GM12878 (cell line): ENCODE measurements at regions not wholly inside any gene's neighbourhood (a gene's known extent, or its start where the extent isn't known, plus 50 kb on each side); places are given as distances from the start of the nearest gene placed in this dataset.

ENCODE experiments used
- ATAC-seq: fragments of 200-7000 bp; cut with Tn5 transposase; 3 replicates; pipeline ENCODE4 v1.9.1; 2020; ENCODE audit warnings: mild to moderate bottlenecking, moderate library complexity
- BruUV-seq: library from RNA; stranded (reverse); fragments of 400-500 nt; replicated peaks from 2 replicates; lab custom pipeline; 2021; lab: Mats Ljungman, UMichigan
- CTCF ChIA-PET: fragments of 300-600 bp; sonication (Branson Sonifier 250); formaldehyde crosslinking; extraction: SDS; loops from one replicate; lab custom pipeline; 2021; ENCODE audit warnings: inconsistent platforms; lab: Yijun Ruan, JAX
- POLR2A ChIA-PET: fragments of 350-600 bp; formaldehyde crosslinking; extraction: SDS; loops from one replicate; lab custom pipeline; 2021; ENCODE audit warnings: inconsistent platforms; lab: Charles Lee
- RAD21 ChIA-PET: fragments of 300-600 bp; sonication (Branson Sonifier 250); formaldehyde crosslinking; loops from one replicate; lab custom pipeline; 2023; ENCODE audit warnings: antibody characterized with exemption; ENCODE audit not compliant: unreplicated experiment; lab: Charles Lee
- SMC1A ChIA-PET: fragments of 300-600 bp; sonication (Branson Sonifier 250); formaldehyde crosslinking; loops from one replicate; lab custom pipeline; 2023; ENCODE audit not compliant: unreplicated experiment, uncharacterized antibody; lab: Charles Lee
- DNase-seq: peaks from one replicate; pipeline ENCODE4 v3.0.0-alpha.2; 2011; ENCODE audit warnings: low read depth, low spot score
- FAIRE-seq: peaks from 3 replicates; lab custom pipeline; 2011; peaks lifted over from hg19 to GRCh38; lab: Jason Lieb, UNC
- H2AFZ ChIP-seq: 2 replicates; pipeline ENCODE4 v1.6.0; 2011; ENCODE audit warnings: low read depth, low read length, control low read depth; ENCODE audit not compliant: control insufficient read depth
- H3K27ac ChIP-seq: 2 replicates; pipeline ENCODE4 v1.5.1; 2011; ENCODE audit warnings: control low read depth; ENCODE audit not compliant: control insufficient read depth, insufficient read depth
- H3K27me3 ChIP-seq, 2 experiments: replicated peaks in 1 of 2; 2 replicates each; pipeline versions ENCODE4 v1.6.0 to v1.6.1; 2011; ENCODE audit warnings: low read length in 1 of 2; ENCODE audit not compliant: control insufficient read depth in 2 of 2, insufficient read depth in 2 of 2
- H3K36me3 ChIP-seq, 2 experiments: 2 replicates each; pipeline ENCODE4 v1.5.1; 2011; ENCODE audit warnings: low read length in 1 of 2; ENCODE audit not compliant: control insufficient read depth in 2 of 2, insufficient read depth in 2 of 2
- H3K4me1 ChIP-seq: 2 replicates; pipeline ENCODE4 v1.6.1; 2011; ENCODE audit warnings: mild to moderate bottlenecking, low read length, moderate library complexity, mixed read lengths; ENCODE audit not compliant: control insufficient read depth, insufficient read depth
- H3K4me2 ChIP-seq: 2 replicates; pipeline ENCODE4 v1.6.0; 2011; ENCODE audit warnings: control low read depth; ENCODE audit not compliant: control insufficient read depth, insufficient read depth
- H3K4me3 ChIP-seq: fragments of 200-600 bp; sonication (generic); 2 replicates; pipeline ENCODE4 v1.5.1; 2016
- H3K79me2 ChIP-seq: 2 replicates; pipeline ENCODE4 v1.6.0; 2011; ENCODE audit warnings: low read length; ENCODE audit not compliant: control insufficient read depth, insufficient read depth
- H3K9ac ChIP-seq: 2 replicates; pipeline ENCODE4 v1.8.0; 2011; ENCODE audit warnings: low read length, control low read depth, mixed read lengths; ENCODE audit not compliant: control insufficient read depth, insufficient read depth
- H3K9me3 ChIP-seq: replicated peaks from 3 replicates; pipeline ENCODE4 v1.5.1; 2011; ENCODE audit warnings: mild to moderate bottlenecking, low read length; ENCODE audit not compliant: control insufficient read depth, insufficient read depth
- H4K20me1 ChIP-seq: 2 replicates; pipeline ENCODE4 v1.6.0; 2011; ENCODE audit not compliant: control insufficient read depth, insufficient read depth
- BRCA1 ChIP-seq: IDR thresholded peaks from 2 replicates; pipeline ENCODE4 v1.6.1; 2011; ENCODE audit warnings: low read depth, low read length, improper control_type of control experiment
- CBFB ChIP-seq: IDR thresholded peaks from 2 replicates; pipeline ENCODE4 v1.6.1; 2016; ENCODE audit warnings: antibody characterized with exemption, low read depth
- E2F8 ChIP-seq: fragments of 450-650 bp; IDR thresholded peaks from 2 replicates; pipeline ENCODE4 v1.6.1; 2018; ENCODE audit warnings: mild to moderate bottlenecking, low read depth, moderate library complexity; ENCODE audit not compliant: partially characterized antibody
- FOS ChIP-seq: IDR thresholded peaks from 3 replicates; pipeline ENCODE4 v1.6.1; 2011; ENCODE audit warnings: borderline replicate concordance; ENCODE audit not compliant: insufficient read length; ENCODE audit errors: extremely low read depth
- HDAC2 ChIP-seq: fragments of 200-600 bp; sonication (generic); IDR thresholded peaks from 2 replicates; pipeline ENCODE4 v1.6.1; 2017
- IRF3 ChIP-seq: fragments of 450-650 bp; IDR thresholded peaks from 2 replicates; pipeline ENCODE4 v1.6.1; 2014; ENCODE audit warnings: mild to moderate bottlenecking
- POLR2A ChIP-seq: IDR thresholded peaks from 2 replicates; pipeline ENCODE4 v1.6.1; 2011; ENCODE audit warnings: low read depth, mild to moderate bottlenecking, low read length
- POLR2AphosphoS2 ChIP-seq: IDR thresholded peaks from 2 replicates; pipeline ENCODE4 v1.6.1; 2011; ENCODE audit warnings: low read depth, mild to moderate bottlenecking, low read length, improper control_type of control experiment, moderate library complexity
- POLR2AphosphoS5 ChIP-seq: IDR thresholded peaks from 2 replicates; pipeline ENCODE4 v1.6.1; 2011; ENCODE audit warnings: mild to moderate bottlenecking, low read length, inconsistent platforms
- RCOR1 ChIP-seq: conservative IDR thresholded peaks from 2 replicates; pipeline ENCODE4 v1.6.1; 2012; ENCODE audit warnings: low read depth, low read length, improper control_type of control experiment
- SMAD1 ChIP-seq: fragments of 450-650 bp; IDR thresholded peaks from 2 replicates; pipeline ENCODE4 v1.6.1; 2018; ENCODE audit warnings: mild to moderate bottlenecking, low read depth; ENCODE audit not compliant: partially characterized antibody
- SMAD5 ChIP-seq: IDR thresholded peaks from 2 replicates; pipeline ENCODE4 v1.6.1; 2016; ENCODE audit warnings: antibody characterized with exemption, low read depth
- STAT1 ChIP-seq: fragments of 450-650 bp; conservative IDR thresholded peaks from 2 replicates; pipeline ENCODE4 v1.6.1; 2014; ENCODE audit warnings: antibody characterized with exemption, mild to moderate bottlenecking
- TAF1 ChIP-seq: IDR thresholded peaks from 2 replicates; pipeline ENCODE4 v1.6.1; 2011; ENCODE audit warnings: mild to moderate bottlenecking, low read depth, low read length, borderline replicate concordance
- TCF7 ChIP-seq: IDR thresholded peaks from 2 replicates; pipeline ENCODE4 v1.6.1; 2014; ENCODE audit warnings: antibody characterized with exemption, borderline replicate concordance
- ZBED1 ChIP-seq: IDR thresholded peaks from 2 replicates; pipeline ENCODE4 v1.6.1; 2016; ENCODE audit warnings: borderline replicate concordance
- ZNF24 ChIP-seq: fragments of 450-650 bp; IDR thresholded peaks from 2 replicates; pipeline ENCODE4 v1.6.1; 2017; ENCODE audit warnings: antibody characterized with exemption, mild to moderate bottlenecking
- WGBS: methylation state at CpG from one replicate; pipeline ENCODE4 v1.1.6; 2016; ENCODE audit warnings: low lambda C conversion rate; ENCODE audit not compliant: insufficient replicate concordance, insufficient coverage; ENCODE audit errors: missing lambda C conversion rate; 5-methylcytosine and 5-hydroxymethylcytosine counted together
- in situ Hi-C: fragments of 300-500 bp; cut with MboI; formaldehyde crosslinking; loops from 9 replicates; pipeline ENCODE4 v1.14.3; 2018; ENCODE audit warnings: mixed read lengths
- intact Hi-C: fragments of 100-400 bp; cut with micrococcal nuclease; formaldehyde crosslinking; loops from one replicate; pipeline ENCODE4 v1.14.2; 2022; ENCODE audit not compliant: unreplicated experiment
- TF ChIP-seq, protein P1 (sequence below): IDR thresholded peaks from 2 replicates; pipeline ENCODE4 v1.6.1; 2012; ENCODE audit warnings: low read length, inconsistent platforms

GRCh38 chr14:57018065-57018464 lies 207.8 kb upstream of the OTX2 start:
- H3K9me3 ChIP-seq, result no peaks in the 10 kb centered on the region
- no peak overlapping the region for H3K9ac ChIP-seq
- ATAC-seq (no peak), DNase-seq (no peak), FAIRE-seq (no peak)
- intact Hi-C loops, result no loop called here
- ChIA-PET SMC1A (no interaction called here), RAD21 (no interaction called here), POLR2A (no interaction called here), CTCF (no interaction called here)
- no peaks in the 10 kb centered on the region for H3K4me1 ChIP-seq
- no peaks in the 10 kb centered on the region for H3K27me3 ChIP-seq
- no peaks in the 10 kb centered on the region for H3K79me2 ChIP-seq
- no peak overlapping the region for H3K4me3 ChIP-seq
- in situ Hi-C loops, result no loop called here
- no peak overlapping the region for H3K27ac ChIP-seq
- no peaks in the 10 kb centered on the region for H3K36me3 ChIP-seq
- no TSS peak for BruUV-seq
- WGBS, result 4% methylated on average over 1 of the region's 1 CpG
- TF ChIP-seq POLR2AphosphoS2 (no peak), SMAD1 (no peak), STAT1 (no peak), ZBED1 (no peak), ZNF24 (no peak), CBFB (no peak), POLR2AphosphoS5 (no peak), FOS (no peak), RCOR1 (no peak), TAF1 (no peak), HDAC2 (no peak), TCF7 (no peak), IRF3 (no peak), POLR2A (no peak), BRCA1 (no peak), SMAD5 (no peak), E2F8 (no peak)
- TF ChIP-seq, protein P1, sequence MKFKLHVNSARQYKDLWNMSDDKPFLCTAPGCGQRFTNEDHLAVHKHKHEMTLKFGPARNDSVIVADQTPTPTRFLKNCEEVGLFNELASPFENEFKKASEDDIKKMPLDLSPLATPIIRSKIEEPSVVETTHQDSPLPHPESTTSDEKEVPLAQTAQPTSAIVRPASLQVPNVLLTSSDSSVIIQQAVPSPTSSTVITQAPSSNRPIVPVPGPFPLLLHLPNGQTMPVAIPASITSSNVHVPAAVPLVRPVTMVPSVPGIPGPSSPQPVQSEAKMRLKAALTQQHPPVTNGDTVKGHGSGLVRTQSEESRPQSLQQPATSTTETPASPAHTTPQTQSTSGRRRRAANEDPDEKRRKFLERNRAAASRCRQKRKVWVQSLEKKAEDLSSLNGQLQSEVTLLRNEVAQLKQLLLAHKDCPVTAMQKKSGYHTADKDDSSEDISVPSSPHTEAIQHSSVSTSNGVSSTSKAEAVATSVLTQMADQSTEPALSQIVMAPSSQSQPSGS, result no peak
- no peak overlapping the region for H3K4me2 ChIP-seq
- no peaks in the 10 kb centered on the region for H4K20me1 ChIP-seq
- H2AFZ ChIP-seq, result no peak overlapping the region
